ENCODE measurements at regions not wholly inside any gene's neighbourhood (a gene's known extent, or its start where the extent isn't known, plus 50 kb on each side); places are given as distances from the start of the nearest gene placed in this dataset.

GRCh38 chr2:204365811-204366210 lies 179.5 kb upstream of the PARD3B start:
- H4K20me1 ChIP-seq (ENCODE audit: control insufficient read depth, extremely low read depth, insufficient read depth, low read length), result no peaks in the 10 kb centered on the region
- no peak overlapping the region for H2AFZ ChIP-seq (ENCODE audit: control insufficient read depth, low read length)
- FAIRE-seq (no peak), DNase-seq (ENCODE audit: low read depth, low spot score) (no peak)
- no peak overlapping the region for H3K4me2 ChIP-seq (ENCODE audit: control insufficient read depth, extremely low read depth, insufficient read depth, low read depth, low read length)
- dilution Hi-C loops (cut with MboI; ENCODE audit: extremely low pct_ligation_motif_present, low sequenced_read_pairs), result no loop called here
- H3K4me1 ChIP-seq (ENCODE audit: control insufficient read depth, extremely low read depth, insufficient read depth, low read length), result no peaks in the 10 kb centered on the region
- H3K79me2 ChIP-seq (ENCODE audit: control insufficient read depth, insufficient read depth, low read length), result no peaks in the 10 kb centered on the region
- no peak overlapping the region for H3K4me3 ChIP-seq (ENCODE audit: control insufficient read depth in 2 of 3, extremely low read depth in 1 of 3, insufficient read depth in 2 of 3, low read depth in 1 of 3, low read length in 3 of 3)
- no peak overlapping the region for H3K27ac ChIP-seq (ENCODE audit: control insufficient read depth, insufficient read depth, low read length)
- no peaks in the 10 kb centered on the region for H3K36me3 ChIP-seq (ENCODE audit: control insufficient read depth in 2 of 2, extremely low read depth in 1 of 2, insufficient read depth in 2 of 2, low read length in 2 of 2)
- H3K9ac ChIP-seq (ENCODE audit: control insufficient read depth, extremely low read depth, insufficient read depth, low read length), result no peak overlapping the region
- H3K9me1 ChIP-seq (ENCODE audit: control insufficient read depth, extremely low read depth, insufficient read depth, low read length), result no peaks in the 10 kb centered on the region
- TF ChIP-seq CTCF (optimal IDR thresholded peaks at IDR 0.05 in 1 of 3, IDR thresholded peaks at IDR 0.05 in 1 of 3, conservative IDR thresholded peaks at IDR 0.05 in 1 of 3; ENCODE audit: extremely low read depth in 1 of 3, insufficient read depth in 2 of 3, low read length in 3 of 3) (no peak), EZH2 (IDR thresholded peaks at IDR 0.05; ENCODE audit: low read length) (no peak)
- H3K27me3 ChIP-seq (ENCODE audit: control insufficient read depth, extremely low read depth, insufficient read depth, low read length), result no peaks in the 10 kb centered on the region
- no peaks in the 10 kb centered on the region for H3K9me3 ChIP-seq (ENCODE audit: control insufficient read depth, low read depth, low read length)

- no peak overlapping the region for H3K4me2 ChIP-seq (ENCODE audit: control insufficient read depth, extremely low read depth, insufficient read depth, low read depth, low read length)
- no peak for FAIRE-seq
- no peak overlapping the region for H2AFZ ChIP-seq (ENCODE audit: control insufficient read depth, low read length)
- H3K4me1 ChIP-seq (ENCODE audit: control insufficient read depth, extremely low read depth, insufficient read depth, low read length), result no peaks in the 10 kb centered on the region
- H3K9me3 ChIP-seq (ENCODE audit: control insufficient read depth, low read depth, low read length), result no peaks in the 10 kb centered on the region
- H3K9ac ChIP-seq (ENCODE audit: control insufficient read depth, extremely low read depth, insufficient read depth, low read length), result no peak overlapping the region
- H3K27me3 ChIP-seq (ENCODE audit: control insufficient read depth, extremely low read depth, insufficient read depth, low read length), result no peaks in the 10 kb centered on the region
- DNase-seq (ENCODE audit: low read depth, low spot score), result no peak
- no peaks in the 10 kb centered on the region for H4K20me1 ChIP-seq (ENCODE audit: control insufficient read depth, extremely low read depth, insufficient read depth, low read length)
- no peaks in the 10 kb centered on the region for H3K36me3 ChIP-seq (ENCODE audit: control insufficient read depth in 2 of 2, extremely low read depth in 1 of 2, insufficient read depth in 2 of 2, low read length in 2 of 2)
- TF ChIP-seq CTCF (optimal IDR thresholded peaks at IDR 0.05 in 1 of 3, IDR thresholded peaks at IDR 0.05 in 1 of 3, conservative IDR thresholded peaks at IDR 0.05 in 1 of 3; ENCODE audit: extremely low read depth in 1 of 3, insufficient read depth in 2 of 3, low read length in 3 of 3) (no peak), EZH2 (IDR thresholded peaks at IDR 0.05; ENCODE audit: low read length) (no peak)
- H3K9me1 ChIP-seq (ENCODE audit: control insufficient read depth, extremely low read depth, insufficient read depth, low read length), result no peaks in the 10 kb centered on the region
- no peak overlapping the region for H3K27ac ChIP-seq (ENCODE audit: control insufficient read depth, insufficient read depth, low read length)
- H3K79me2 ChIP-seq (ENCODE audit: control insufficient read depth, insufficient read depth, low read length), result no peaks in the 10 kb centered on the region
- H3K4me3 ChIP-seq (ENCODE audit: control insufficient read depth in 2 of 3, extremely low read depth in 1 of 3, insufficient read depth in 2 of 3, low read depth in 1 of 3, low read length in 3 of 3), result no peak overlapping the region
- dilution Hi-C loops (cut with MboI; ENCODE audit: extremely low pct_ligation_motif_present, low sequenced_read_pairs), result no loop called here
Measured at GRCh38 chr2:204367466-204367865, 177.8 kb upstream of the PARD3B start.

Measured in keratinocyte (primary cell).